ENCODE measurements at regions not wholly inside any gene's neighbourhood (a gene's known extent, or its start where the extent isn't known, plus 50 kb on each side); places are given as distances from the start of the nearest gene placed in this dataset.

DNA sequence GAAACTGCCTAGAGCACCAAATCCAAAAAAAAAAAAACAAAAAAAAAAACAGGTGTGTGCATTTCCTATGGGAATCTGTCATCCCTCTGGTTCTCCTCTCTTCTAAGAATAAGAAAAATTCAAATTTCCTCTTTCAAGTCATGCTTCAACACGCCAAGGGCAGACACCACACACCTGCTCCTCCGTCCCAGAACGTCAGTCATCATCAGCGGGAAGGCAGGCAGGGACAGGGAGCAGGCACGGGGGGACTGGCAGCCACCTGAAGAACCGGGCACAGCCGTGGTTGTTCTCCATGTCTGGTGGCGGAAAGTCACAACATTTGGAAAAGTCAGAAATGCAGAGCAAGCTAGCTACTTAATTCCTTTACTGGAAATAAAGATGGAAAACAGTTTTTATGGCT lies 214.8 kb downstream of the IKZF2 start:
- DNase-seq (ENCODE audit: low read depth, low spot score), result no peak

DNA sequence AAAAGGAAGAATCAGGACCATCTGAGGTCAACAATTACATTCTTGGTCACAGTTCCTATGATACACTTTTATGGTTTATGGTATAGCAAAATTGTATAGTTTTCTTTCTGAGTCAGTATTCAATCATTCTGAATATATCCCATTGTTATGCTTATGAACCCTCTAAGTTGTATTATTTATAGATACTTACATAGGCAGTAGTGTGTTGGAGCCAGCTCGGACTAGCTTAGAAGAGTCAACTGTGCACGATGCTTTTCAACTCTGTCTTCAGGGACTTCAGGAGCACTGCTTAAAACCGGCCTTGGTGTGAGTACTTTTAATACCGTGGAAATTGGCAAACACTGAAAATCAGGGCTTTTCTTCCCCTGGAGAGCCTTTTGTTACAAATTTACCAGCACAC lies 215.7 kb downstream of the IKZF2 start:
- TF ChIP-seq, protein P1, sequence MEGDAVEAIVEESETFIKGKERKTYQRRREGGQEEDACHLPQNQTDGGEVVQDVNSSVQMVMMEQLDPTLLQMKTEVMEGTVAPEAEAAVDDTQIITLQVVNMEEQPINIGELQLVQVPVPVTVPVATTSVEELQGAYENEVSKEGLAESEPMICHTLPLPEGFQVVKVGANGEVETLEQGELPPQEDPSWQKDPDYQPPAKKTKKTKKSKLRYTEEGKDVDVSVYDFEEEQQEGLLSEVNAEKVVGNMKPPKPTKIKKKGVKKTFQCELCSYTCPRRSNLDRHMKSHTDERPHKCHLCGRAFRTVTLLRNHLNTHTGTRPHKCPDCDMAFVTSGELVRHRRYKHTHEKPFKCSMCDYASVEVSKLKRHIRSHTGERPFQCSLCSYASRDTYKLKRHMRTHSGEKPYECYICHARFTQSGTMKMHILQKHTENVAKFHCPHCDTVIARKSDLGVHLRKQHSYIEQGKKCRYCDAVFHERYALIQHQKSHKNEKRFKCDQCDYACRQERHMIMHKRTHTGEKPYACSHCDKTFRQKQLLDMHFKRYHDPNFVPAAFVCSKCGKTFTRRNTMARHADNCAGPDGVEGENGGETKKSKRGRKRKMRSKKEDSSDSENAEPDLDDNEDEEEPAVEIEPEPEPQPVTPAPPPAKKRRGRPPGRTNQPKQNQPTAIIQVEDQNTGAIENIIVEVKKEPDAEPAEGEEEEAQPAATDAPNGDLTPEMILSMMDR (IDR thresholded peaks at IDR 0.05; ENCODE audit: insufficient read depth, low read length, missing control alignments), result no peak
- ChIA-PET CTCF (interaction anchor here (1.4 kb wide), 1 partner anchor 9 kb away, joined by 6 read pairs; no protein-coding TSS in a partner anchor), POLR2A (interaction anchor here (0.5 kb wide), 1 partner anchor 41 kb away, joined by 4 read pairs; no protein-coding TSS in a partner anchor)
- no peak overlapping the region for H3K4me3 ChIP-seq (ENCODE audit: low read depth, low read length)
- no peak for DNase-seq (ENCODE audit: low read depth, low spot score)

More for the DNA sequence above, 214.8 kb downstream of the IKZF2 start:
- ChIA-PET CTCF (no interaction called here), POLR2A (no interaction called here)
- H3K4me3 ChIP-seq (ENCODE audit: low read depth, low read length), result no peak overlapping the region
- TF ChIP-seq, protein P1 (IDR thresholded peaks at IDR 0.05; ENCODE audit: insufficient read depth, low read length, missing control alignments), result no peak

DNA sequence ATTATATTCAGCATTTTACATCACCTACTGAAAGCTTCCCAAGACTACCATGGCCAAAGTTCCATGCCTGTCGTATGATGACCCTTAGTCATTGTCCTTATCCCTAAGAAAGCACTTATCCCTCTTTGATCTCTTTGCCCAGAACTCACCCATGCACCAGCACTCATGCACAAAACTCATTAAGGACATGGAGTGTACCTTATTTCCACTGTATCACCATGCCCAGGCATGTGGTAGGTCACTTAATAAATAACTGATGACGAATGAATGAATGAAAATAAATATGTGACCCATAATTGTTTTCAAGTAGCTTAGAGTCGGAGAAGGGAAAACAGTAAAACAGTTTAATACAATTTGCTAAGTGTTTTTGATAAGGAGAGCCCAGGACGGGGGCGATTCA lies 220.1 kb downstream of the IKZF2 start:
- TF ChIP-seq, protein P1 (IDR thresholded peaks at IDR 0.05; ENCODE audit: insufficient read depth, low read length, missing control alignments), result no peak
- no peak for DNase-seq (ENCODE audit: low read depth, low spot score)
- ChIA-PET POLR2A (no interaction called here), CTCF (no interaction called here)
- no peak overlapping the region for H3K4me3 ChIP-seq (ENCODE audit: low read depth, low read length)

DNA sequence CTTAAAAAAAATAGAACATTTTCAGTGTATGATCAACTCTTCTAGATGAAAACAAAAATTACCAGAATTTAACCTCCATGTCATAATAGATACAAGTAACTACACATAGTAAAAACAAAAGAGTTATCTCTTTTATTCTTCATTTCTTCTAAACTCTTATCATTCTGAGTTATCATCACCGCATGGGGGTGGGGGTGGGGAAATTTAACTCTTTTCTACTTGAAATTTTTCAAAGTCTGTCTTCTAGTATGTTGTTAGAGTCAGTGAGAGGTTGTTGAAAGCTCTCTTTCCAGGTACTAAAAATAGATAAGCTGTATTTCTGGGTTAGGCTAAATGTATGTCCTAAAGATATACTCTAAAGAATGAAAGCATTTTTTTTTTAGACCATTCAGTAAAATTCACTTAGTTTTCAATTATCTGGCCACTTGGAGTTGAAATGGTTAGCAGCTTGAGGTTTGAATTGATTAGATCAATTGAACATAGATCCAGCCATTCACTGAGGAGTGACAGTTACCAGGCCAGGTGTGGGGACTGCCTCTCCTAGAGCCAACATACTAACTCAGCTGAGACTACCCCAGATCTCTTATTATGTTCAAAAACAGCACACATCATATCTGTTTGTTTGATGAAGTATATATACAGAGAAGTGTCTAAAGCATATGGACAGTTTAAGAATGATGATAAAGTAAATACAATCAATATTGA lies 220.7 kb downstream of the IKZF2 start:
- DNase-seq (ENCODE audit: low read depth, low spot score), result no peak
- H3K4me3 ChIP-seq (ENCODE audit: low read depth, low read length), result no peak overlapping the region
- ChIA-PET POLR2A (no interaction called here), CTCF (no interaction called here)
- TF ChIP-seq, protein P1 (IDR thresholded peaks at IDR 0.05; ENCODE audit: insufficient read depth, low read length, missing control alignments), result no peak

GRCh38 chr2:212929971-212930370 lies 221.4 kb downstream of the IKZF2 start:
- ChIA-PET POLR2A (no interaction called here), CTCF (no interaction called here)
- H3K4me3 ChIP-seq (ENCODE audit: low read depth, low read length), result no peak overlapping the region
- no peak for DNase-seq (ENCODE audit: low read depth, low spot score)
- TF ChIP-seq, protein P1 (IDR thresholded peaks at IDR 0.05; ENCODE audit: insufficient read depth, low read length, missing control alignments), result no peak

DNA sequence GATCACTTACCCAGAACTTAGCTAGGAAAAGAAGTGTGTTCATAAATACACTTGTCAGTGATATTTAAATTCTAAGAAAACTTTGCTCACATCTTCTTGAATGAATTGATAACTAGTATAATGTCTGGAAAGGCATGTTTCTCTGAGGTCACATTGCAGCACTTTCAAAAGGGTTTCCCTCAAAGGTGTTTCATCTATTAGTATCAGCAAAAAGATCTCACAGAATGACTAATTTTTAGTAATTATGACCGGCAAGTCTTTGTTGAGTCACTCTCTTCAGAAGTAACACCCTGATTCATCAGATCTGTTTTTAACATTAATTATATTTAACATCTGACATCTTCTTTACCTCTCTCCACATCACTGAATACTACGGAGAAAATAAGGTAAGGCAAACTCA lies 222.3 kb downstream of the IKZF2 start:
- H3K4me3 ChIP-seq (ENCODE audit: low read depth, low read length), result no peak overlapping the region
- DNase-seq (ENCODE audit: low read depth, low spot score), result no peak
- CTCF ChIA-PET, result no interaction called here
- TF ChIP-seq, protein P1 (IDR thresholded peaks at IDR 0.05; ENCODE audit: insufficient read depth, low read length, missing control alignments), result no peak
- POLR2A ChIA-PET, result no interaction called here

All from AG04449 (cell line).